T follicular helper cell (primary cell): ENCODE measurements at regions not wholly inside any gene's neighbourhood (a gene's known extent, or its start where the extent isn't known, plus 50 kb on each side); places are given as distances from the start of the nearest gene placed in this dataset.

ENCODE experiments used
- DNase-seq: peaks from one replicate; pipeline ENCODE4 v3.0.0-alpha.2; 2020; ENCODE audit warnings: low read depth

DNA sequence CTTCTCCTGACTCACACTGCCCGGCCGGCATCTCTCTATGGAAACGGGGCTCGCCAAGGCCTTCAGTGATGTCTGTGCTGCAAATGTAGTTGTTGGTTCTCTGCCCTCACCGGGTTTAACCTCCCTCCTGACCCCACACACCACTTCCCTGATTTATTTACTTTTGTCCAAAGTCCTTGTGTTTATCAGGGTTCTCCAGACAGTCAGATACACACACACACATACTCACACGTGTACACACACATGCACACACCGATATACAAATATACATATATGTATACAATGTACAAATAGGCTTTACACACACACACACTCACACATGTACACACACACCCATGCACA is 647.0 kb downstream of the BRD1 start:
- DNase-seq, result no peak

DNA sequence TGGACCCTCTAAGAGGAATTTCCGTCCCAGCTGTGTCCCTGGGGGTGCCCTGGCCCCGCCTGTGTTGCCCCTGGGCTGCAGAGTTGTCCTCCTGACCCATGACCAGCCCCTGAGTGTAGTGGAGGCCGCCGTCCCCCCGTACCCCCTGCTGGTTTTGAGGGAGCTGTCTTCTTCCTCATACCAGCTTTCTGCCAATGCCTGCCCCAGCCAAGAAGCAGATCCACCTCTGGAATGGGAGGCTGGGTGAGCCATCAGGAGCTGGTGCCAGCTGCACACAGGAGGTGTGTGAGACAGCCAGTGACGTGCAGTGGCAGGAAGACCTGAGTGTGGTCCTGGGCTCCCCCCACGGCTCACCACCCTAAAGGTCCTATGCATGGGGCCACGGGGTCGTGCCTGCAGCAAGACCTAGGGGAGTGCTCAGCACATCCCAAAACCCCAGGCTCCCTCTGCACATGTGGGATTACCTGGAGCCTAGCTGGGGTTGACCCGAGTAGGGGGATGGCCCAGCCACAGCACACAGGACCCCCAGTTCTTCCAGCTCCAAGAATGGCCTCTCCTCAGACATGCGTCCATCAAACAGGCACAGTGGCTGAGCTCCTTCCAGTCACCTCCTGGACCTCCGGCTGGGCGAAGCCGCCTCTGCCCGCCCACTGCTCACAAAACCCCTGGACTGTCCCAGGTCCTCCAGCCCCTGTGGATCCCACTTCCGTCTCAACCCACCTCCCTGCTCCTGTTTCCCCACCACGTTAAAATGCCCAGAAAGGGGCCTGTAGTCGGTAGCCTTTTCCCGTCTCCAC is 647.6 kb downstream of the BRD1 start:
- DNase-seq, result no peak

DNA sequence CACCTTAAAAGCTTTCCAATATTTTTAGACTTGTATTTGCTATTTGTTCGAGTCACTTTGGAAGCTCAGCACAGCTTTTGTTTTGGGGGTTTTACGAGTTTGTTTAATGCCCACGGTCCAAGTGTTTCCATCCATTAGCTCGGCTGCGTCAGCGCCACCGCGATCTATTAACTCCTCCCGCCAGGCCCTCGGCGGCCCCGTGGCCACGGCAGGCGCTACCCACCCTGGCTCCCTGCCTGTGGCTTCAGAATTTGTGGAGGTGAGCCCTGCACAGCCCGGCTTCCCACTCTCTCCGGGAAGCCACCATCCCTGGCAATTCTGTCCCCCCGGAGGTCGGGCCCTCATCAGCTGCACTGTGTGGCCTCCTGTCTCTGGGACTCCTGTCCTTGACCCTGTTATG is 648.5 kb downstream of the BRD1 start:
- DNase-seq, result no peak

DNA sequence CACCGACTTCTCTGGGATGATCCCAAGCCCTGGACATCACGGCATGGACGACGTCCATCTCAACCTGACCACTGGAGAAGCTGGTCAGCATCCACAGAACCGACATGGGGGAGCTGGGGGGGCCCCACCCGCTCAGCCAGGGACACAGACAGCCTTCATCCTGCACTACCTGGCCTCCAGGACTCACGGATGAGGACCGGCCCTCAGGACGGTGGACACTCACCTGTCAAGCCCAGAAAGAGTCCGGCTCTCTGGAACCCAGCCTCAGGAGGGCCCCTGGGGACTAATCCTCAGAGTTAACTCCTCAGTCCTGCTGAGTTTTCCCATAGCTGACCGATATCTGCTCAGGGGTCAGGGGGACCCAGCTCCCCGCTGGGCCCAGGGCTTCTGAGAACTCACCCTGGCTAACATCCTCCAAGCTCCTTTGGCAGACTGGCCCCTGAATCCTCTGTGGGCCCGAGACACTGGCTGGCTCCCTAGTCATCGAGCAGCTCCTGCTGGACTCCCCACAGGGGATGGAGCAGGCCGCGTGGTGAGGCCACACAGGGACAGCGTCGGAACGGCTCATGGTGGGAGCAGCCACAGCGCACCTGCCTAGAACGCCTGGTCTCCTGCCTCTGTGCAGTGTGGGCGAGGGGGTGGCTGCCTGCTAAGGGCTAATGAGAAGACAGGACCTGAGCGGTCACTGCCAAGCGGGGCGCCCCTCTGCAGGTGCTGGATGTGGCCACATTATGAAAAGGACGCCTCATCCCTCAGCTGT is 649.2 kb downstream of the BRD1 start:
- no peak for DNase-seq

DNA sequence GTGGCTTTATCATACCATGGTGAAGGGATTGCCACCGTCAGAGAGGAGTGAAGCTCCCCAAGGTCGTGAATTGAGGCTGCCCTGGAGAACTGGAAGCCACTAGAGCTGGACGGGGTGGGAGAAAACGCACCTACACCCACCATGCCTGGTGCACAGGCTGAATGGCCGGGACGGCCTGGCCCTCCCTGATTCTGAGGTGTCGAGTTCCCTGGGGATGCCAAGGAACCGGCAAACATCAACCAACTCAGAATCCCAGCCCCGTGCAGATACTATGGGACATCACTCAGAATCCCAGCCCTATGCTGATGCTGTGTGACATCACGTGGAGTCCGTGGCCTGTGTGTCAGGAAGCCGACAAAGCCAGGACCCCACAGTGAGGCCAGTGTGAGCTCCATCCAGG is 650.0 kb downstream of the BRD1 start:
- DNase-seq, result no peak

DNA sequence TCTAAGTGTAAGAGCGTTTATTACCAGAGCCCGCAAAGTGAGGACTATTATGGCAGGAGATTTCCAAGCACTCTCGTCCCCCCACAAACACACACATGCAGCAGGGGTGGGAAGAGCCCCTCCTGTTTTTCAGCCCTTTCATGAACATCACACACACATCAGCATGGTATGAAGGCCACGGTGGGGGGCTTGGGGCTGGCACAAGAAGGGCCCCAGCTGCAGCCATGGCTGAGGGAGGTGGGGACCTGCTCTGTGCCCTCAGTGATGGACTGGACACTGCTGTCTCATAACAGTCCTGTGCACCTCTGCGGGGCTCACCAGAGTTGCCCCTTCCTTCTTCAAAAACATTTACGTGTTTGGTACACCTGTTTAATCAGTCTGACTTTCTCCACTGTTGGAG is 650.7 kb downstream of the BRD1 start:
- no peak for DNase-seq

DNA sequence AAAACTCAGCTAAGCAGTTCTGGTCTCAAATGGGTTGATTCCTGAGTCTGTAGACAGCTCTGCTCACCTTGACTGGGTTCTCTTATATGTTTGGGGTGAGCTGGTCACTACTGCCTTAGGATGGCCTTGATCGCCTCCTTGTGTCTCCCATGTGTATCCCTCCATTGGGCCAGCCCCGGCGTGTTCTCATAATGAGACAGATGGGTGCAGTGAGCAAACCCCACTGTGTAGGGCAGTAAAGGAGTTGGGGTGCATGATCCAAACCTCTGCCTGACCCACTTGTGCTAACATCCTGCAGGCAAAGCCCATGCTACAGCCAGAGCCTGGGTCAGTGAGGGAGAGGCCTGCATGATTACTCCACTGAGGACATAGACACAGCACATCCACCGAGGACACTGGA is 657.6 kb downstream of the BRD1 start:
- no peak for DNase-seq

DNA sequence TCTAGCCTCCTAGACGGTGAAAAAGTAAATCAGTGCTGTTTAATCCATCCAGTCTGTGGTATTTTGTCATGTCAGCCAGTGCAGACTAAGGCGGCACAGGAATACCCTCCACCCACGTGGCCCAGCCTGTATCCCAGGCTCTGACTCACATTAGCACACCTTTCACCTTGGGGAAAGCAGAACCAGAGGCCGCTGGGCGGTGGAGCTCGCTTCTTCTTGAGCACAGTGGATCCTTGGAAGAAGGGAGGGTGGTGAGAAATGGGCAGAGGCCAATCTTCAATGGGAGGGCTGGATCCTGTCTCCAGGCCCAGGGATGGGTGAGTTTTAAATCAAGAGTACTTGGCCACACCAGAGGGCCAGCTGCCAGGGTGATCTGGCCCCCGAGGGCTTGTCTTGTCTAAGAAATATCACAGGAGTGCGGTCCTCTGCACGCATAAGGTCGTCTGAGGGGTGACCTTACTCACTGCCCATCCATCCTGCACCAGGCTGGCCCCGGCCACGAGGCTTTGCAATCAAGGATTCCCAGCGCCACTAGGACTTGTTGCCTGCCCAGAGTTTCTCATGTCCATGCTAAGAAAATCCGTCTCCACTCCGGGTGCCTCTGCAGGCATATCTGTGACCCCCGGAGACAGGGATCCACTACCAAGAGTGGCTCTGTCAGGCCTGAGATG is 658.5 kb downstream of the BRD1 start:
- DNase-seq, result no peak

DNA sequence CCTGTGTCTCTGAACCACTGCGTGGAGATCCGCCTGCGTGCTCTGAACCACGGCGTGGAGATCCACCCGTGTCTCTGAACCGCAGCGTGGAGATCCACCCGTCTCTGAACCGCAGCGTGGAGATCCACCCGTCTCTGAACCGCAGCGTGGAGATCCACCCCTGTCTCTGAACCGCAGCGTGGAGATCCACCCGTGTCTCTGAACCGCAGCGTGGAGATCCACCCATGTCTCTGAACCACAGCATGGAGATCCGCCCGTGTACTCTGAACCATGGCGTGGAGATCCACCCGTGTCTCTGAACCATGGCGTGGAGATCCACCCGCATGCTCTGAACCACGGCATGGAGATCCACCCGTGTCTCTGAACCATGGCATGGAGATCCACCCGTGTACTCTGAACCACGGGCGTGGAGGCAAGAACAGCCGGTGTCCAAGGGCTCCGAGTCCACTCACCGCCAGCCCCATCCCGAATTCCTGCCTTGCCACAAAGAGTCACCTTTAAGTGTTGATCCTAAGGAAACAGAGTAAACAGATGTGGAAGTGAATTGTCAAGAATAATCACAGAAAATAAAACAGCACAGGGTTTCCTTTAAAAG is 659.4 kb downstream of the BRD1 start:
- DNase-seq, result no peak

DNA sequence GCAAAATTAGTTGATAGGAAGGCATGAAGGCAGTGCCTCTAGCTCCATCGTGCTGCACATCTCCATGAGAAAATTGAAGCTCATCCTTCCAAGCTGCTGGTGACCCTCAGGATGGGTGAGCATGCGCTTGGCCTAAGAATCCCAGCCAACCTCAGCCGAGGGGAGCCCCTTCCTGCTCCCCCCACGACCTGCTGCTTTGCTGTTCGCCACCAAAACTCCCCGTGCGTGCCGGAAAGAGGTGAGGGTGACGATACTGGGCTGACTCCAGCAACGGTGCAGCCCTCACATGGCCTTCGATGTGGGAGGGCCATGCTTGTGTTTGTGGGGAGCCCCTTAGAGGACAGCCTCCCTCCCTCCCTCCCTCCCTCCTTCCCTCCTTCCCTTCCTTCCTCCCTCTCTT is 660.9 kb downstream of the BRD1 start:
- no peak for DNase-seq

DNA sequence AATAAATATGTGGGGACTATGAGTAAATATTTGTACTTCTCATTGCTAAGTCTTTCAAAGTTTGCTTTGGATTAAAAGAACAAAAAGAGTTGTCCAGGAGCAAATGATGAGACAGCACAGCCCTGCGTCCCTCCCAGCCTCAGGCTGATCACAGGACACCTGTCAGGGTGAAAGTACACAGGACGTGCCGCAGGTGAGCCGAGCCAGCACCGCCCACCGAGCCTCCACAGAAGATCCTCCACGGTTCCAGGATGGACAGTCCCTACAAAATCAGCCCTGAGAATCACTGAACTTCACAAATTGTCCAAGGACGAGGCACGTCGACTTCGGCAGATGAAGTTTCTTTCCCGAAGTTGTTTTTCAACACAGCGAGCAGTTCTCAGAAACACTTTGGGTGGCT is 661.5 kb downstream of the BRD1 start:
- DNase-seq, result no peak

DNA sequence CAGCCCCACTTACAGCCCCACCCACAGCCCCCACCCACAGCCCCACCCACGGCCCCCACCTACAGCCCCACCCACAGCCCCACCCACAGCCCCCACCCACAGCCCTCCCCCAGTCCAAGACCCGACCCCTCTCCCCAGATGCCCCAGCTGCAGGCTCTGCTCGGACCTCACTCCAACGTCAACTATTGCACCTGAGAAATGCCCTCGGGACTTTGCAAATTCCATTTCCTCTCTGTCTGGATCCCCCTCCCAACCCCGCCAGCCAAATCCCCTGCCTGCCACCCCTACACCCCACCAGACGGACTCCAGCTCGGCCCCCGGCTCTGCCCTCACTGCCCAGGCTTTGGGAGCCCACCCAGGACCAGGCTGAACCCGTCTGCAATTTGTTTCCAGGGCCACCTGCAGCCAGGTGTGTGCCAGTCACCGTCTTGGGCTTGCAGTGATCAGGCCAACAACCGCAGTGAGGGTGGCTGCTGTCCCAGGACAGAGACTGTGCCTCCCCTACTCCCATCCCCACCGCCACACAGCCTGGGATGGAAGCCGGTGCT is 662.8 kb downstream of the BRD1 start:
- DNase-seq, result no peak

DNA sequence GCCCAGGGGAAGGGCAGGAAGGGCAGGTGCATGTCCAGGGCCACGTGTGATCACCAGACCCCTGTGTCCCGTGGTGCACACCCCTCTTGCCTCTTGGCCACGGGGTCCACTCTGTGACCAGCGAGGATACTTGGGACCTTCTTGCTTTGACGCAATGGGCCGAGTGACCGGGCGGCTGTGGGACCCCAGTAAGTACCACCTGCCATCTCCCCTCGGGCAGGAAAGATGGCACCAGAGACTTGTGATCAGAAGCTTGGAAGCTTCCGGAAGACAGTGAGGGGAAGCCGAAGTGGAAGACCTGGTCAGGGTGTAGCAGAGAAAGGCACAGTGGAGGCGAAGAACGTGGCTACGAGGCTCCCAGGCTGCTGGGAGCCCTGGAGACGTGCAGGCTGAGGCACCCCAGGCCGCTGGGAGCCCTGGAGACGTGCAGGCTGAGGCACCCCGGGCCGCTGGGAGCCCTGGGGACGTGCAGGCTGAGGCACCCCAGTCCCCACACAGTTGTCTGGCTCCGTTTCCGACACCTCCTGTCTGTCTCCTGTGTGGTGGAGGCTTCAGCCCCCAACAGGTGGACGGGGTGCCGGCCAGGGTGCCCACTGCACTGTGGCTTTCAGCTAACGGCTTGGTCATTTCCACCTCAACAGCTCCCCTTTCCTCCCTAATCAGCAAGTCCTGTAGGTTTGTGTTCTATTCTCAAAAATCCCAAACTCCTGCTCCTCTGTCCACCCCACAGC is 663.5 kb downstream of the BRD1 start:
- DNase-seq, result no peak

DNA sequence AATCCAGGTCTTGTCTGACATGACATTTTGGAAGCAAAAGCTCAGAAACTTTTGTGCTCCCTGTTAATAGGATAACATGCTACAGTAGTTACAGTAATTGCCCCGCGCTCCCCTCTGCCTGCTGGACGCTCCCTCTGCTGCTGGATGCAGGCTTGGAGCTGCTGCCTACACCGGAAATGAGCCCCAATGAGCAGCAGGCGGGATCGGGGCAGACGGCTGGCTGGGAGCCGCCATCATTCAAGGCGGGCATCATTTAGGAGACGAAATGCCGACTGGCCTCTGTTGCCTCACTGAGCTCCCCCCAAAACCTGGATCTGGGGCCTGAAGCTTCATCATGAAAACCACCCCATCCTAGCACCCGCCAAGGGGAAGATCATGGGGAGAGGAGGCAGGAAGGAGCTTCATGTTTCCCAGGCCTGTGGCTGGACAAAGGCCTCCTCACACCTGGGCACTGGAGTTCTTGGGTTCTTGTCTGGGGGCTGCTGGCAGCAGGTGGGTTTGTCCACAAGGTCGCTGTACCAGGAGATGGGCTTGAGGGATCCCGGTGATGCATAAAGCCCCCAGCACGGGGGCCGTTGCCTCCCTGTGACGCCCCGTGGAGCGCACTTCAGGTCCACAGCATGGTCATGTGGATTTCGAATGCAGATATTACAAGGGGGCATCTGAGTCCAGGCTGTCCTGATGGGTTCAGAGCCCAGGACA is 664.3 kb downstream of the BRD1 start:
- DNase-seq, result no peak

DNA sequence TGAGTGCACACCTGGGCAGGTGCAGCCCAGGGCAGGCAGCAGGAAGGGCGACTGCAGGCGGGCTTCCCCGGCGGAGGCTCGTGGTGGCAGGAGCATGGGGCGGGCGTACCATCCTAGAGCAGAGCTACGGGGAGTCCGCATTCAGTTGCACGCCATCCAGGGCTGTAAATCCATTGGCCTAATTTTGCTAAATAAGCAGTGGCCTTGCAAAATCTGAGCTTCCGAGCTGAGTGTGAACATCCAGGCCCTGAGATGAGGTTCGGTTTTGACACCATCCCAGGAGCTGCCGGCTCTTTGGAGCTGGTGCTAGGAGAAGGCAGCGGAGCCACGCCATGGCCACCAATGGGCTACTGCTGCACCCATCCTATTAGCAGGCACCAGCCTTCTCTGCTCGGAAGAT is 664.8 kb downstream of the BRD1 start:
- DNase-seq, result no peak

DNA sequence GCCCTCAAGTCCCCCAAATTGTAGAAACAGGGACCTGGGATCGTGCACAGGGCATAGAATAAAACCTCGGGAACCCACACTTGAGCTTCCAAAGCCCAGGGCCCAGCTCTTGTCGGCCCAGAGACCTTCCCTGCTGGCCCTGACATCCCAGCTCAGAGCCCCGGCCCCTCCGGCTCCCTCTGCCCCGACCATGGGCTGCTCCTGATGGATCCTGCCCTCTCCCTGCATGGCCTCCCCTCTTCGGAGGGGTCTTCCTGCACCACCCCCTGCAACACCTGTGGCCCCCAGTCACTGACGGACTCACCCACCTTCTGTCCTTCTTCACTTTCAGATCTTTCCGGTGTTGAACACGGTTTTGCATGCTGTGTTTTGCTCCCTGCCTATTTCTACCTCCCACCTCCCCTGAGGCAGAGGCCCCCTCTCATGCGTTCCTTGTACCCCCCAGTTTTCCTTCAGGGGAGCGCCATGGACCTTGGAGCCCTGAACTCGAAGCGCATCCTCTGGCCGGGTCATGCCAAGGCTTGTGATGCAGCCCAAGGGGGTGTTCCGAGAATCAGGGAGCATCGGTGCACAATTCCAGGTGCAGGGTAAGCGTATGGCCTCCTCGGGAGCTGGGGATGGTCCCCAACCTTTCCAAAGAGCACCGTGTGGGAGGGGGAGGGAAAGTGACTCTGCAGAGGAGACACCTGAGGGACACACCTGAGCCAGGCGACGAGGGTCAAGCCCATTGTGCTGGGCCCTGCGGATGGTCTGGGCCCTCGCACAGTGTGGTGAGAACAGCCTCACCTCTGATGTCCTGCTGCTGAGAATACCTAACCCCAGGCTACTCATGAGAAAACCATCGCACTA is 666.4 kb downstream of the BRD1 start:
- no peak for DNase-seq

DNA sequence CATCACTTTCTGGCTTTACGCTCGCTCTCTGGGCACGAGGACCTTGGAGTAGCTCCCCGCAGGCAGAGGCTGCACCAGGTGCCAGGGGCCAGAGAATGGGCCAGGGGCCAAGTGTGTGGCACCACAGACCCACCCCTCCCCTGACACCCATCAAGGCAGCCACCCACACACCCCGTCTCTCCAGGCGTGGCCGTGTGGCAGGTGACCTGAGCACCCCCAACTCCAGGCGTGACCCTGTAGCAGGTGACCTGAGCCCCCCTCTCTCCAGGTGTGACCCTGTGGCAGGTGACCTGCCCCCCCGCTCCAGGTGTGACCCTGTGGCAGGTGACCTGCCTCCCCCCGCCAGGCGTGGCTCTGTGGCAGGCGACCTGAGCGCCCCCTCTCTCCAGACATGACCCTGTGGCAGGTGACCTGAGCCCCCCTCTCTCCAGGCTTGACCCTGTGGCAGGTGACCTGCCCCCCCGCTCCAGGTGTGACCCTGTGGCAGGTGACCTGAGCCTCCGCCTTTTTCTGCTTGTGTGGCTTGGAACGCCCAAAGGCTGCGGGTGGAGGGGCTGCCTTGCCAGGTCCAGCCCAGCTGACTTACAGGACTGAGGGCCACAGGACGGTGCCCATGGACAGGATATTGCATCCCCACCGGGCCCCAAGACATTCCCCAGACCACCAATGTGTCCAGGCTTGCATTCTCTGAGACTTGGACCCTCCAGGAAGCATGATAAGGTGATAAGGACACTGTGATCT is 667.2 kb downstream of the BRD1 start:
- DNase-seq, result no peak

DNA sequence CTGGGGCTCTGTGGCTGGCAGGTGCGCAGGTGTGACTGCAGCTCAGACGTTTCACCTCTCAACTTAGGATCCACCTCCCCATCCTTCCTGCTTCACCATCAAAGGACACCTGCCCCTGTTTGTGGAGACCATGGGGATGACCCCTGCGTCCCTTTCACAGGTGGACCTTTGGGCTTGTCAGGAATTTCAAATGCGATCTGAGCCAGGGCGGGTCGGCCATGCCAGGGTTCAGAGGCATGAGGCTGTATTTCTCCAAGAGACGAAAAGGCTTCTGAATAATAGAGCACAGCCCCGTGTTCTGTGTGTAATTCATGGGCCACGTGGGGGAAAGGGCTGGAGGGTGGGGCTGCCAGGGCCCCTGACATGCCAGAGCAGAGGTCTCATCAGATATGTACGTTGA is 668.0 kb downstream of the BRD1 start:
- DNase-seq, result no peak

DNA sequence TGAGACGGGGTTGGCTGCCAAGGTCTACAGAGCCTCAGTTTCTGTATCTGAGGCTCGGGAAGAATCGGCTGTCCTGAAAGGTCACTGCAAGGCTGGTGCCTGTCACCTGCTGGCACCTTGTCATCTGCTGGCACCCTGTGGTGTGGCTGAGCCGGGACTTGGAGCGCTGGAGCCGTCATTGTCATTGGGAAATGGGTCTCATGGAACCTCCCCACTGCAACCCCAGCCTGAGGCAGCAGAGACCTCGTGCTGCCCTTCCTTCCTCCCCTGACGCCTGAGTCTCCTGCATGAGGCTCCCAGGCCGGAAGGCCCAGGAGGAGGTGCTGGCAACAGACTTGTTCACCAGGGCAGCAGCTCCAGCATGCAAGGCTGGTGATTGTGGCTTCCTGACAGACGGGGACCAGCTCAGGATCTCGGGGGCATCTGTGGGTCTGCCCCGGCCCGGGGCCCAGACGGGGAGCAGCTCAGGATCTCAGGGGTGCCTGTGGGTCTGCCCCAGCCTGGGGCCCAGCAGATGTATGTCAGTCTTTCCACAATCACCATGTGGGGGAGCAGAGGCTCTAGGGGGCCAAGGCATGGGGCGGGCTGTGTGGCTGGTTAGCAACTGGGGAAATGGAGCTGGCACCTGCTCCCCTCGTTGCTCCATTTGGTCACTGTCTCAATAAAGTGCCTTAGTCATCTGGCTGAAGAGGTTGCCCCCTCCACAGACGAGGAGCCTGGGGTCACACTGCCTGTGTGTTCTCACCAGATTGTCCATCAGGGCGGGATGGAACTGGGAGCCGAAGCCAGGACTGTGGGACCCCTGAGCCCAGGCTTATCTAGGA is 668.7 kb downstream of the BRD1 start:
- no peak for DNase-seq
